Liver (tissue), 3 donors: ENCODE measurements at regions not wholly inside any gene's neighbourhood (a gene's known extent, or its start where the extent isn't known, plus 50 kb on each side); places are given as distances from the start of the nearest gene placed in this dataset.

Experiments
- CTCF ChIP-seq: fragments of 150-350 bp; IDR thresholded peaks from 2 replicates; pipeline ENCODE4 v1.5.1; 2017; ENCODE audit warnings: improper control_type of control experiment, low read depth, low read length; ENCODE audit not compliant: missing input control
- EGR1 ChIP-seq, 2 donors: IDR thresholded peaks; 2 replicates each; pipeline ENCODE4 v1.6.1; 2016 to 2018; ENCODE audit warnings: antibody characterized with exemption in 2 of 2, low read depth in 2 of 2
- FOXA2 ChIP-seq: IDR thresholded peaks from 2 replicates; pipeline ENCODE4 v1.6.1; 2016; ENCODE audit warnings: antibody characterized with exemption
- GABPA ChIP-seq, 2 donors: IDR thresholded peaks in 1 of 2; conservative IDR thresholded peaks in 1 of 2; 2 replicates each; pipeline ENCODE4 v1.6.1; 2016; ENCODE audit warnings: antibody characterized with exemption in 2 of 2, mild to moderate bottlenecking in 1 of 2, moderate library complexity in 1 of 2
- NR2F2 ChIP-seq: IDR thresholded peaks from 2 replicates; pipeline ENCODE4 v1.6.1; 2016; ENCODE audit warnings: antibody characterized with exemption
- RAD21 ChIP-seq, 2 donors: IDR thresholded peaks; 2 replicates each; pipeline ENCODE4 v1.6.1; 2016; ENCODE audit warnings: antibody characterized with exemption in 2 of 2, mild to moderate bottlenecking in 2 of 2
- REST ChIP-seq: IDR thresholded peaks from 2 replicates; pipeline ENCODE4 v1.6.1; 2016; ENCODE audit warnings: antibody characterized with exemption, mild to moderate bottlenecking
- TAF1 ChIP-seq: conservative IDR thresholded peaks from 2 replicates; pipeline ENCODE4 v1.6.1; 2016; ENCODE audit warnings: antibody characterized with exemption, mild to moderate bottlenecking
- ZBTB33 ChIP-seq: IDR thresholded peaks from 2 replicates; pipeline ENCODE4 v1.6.1; 2016; ENCODE audit warnings: antibody characterized with exemption
- TF ChIP-seq, protein P1 (sequence below): IDR thresholded peaks from 2 replicates; pipeline ENCODE4 v1.6.1; 2016; ENCODE audit warnings: antibody characterized with exemption
- TF ChIP-seq, protein P2 (sequence below): IDR thresholded peaks from 2 replicates; pipeline ENCODE4 v1.6.1; 2016; ENCODE audit warnings: antibody characterized with exemption
- donor health status: healthy.
- donor health status: healthy.

GRCh38 chr2:185507719-185508118 is 230.9 kb upstream of the FSIP2 start:
- TF ChIP-seq CTCF (no peak), NR2F2 (no peak), RAD21 (IDR thresholded peaks at IDR 0.05) (no peak), GABPA (IDR thresholded peaks at IDR 0.05 in 1 of 2, conservative IDR thresholded peaks at IDR 0.05 in 1 of 2) (no peak), TAF1 (no peak), REST (no peak), EGR1 (IDR thresholded peaks at IDR 0.05; ENCODE audit: low read depth in 2 of 2) (no peak), FOXA2 (no peak), ZBTB33 (no peak)
- TF ChIP-seq, protein P1, sequence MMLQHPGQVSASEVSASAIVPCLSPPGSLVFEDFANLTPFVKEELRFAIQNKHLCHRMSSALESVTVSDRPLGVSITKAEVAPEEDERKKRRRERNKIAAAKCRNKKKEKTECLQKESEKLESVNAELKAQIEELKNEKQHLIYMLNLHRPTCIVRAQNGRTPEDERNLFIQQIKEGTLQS = no peak
- TF ChIP-seq, protein P2, sequence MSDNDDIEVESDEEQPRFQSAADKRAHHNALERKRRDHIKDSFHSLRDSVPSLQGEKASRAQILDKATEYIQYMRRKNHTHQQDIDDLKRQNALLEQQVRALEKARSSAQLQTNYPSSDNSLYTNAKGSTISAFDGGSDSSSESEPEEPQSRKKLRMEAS = no peak
